Neural cell (in vitro differentiated cells): ENCODE measurements at regions not wholly inside any gene's neighbourhood (a gene's known extent, or its start where the extent isn't known, plus 50 kb on each side); places are given as distances from the start of the nearest gene placed in this dataset.

Experiments used
- H2AFZ ChIP-seq: fragments of 200-600, 300-800 bp; sonication (generic), shearing (Covaris generic); 2 replicates; pipeline ENCODE4 v1.6.0; 2014; ENCODE audit warnings: low read depth, mild to moderate bottlenecking, antibody characterized with exemption, low read length, moderate library complexity
- H3F3A ChIP-seq: fragments of 200-600 bp; shearing (Covaris generic); 2 replicates; pipeline ENCODE4 v1.6.1; 2016; ENCODE audit warnings: mild to moderate bottlenecking, moderate library complexity, mixed read lengths, antibody characterized with exemption, low read length; ENCODE audit not compliant: insufficient read depth, poor library complexity, severe bottlenecking
- H3K27ac ChIP-seq: fragments of 200-600, 300-800 bp; sonication (generic), shearing (Covaris generic); 2 replicates; pipeline ENCODE4 v1.5.1; 2014; ENCODE audit warnings: mild to moderate bottlenecking, low read length, moderate library complexity
- H3K27me3 ChIP-seq: fragments of 300-800, 200-600 bp; sonication (generic), shearing (Covaris generic); 2 replicates; pipeline ENCODE4 v1.6.0; 2014; ENCODE audit warnings: mild to moderate bottlenecking, low read depth, low read length, moderate library complexity; ENCODE audit not compliant: insufficient read depth
- H3K36me3 ChIP-seq: fragments of 300-800, 200-600 bp; sonication (generic), shearing (Covaris generic); 2 replicates; pipeline ENCODE4 v1.5.1; 2014; ENCODE audit warnings: mild to moderate bottlenecking, antibody characterized with exemption, low read length, moderate library complexity; ENCODE audit not compliant: insufficient read depth
- H3K4me2 ChIP-seq: fragments of 300-800, 200-600 bp; sonication (generic), shearing (Covaris generic); 2 replicates; pipeline ENCODE4 v1.6.0; 2014; ENCODE audit warnings: mild to moderate bottlenecking, low read length
- H3K4me3 ChIP-seq: fragments of 300-800, 200-600 bp; sonication (generic), shearing (Covaris generic); 2 replicates; pipeline ENCODE4 v1.5.1; 2014; ENCODE audit warnings: mild to moderate bottlenecking, low read length, moderate library complexity
- H3K79me2 ChIP-seq: fragments of 200-600 bp; shearing (Covaris generic); replicated peaks from 2 replicates; pipeline ENCODE4 v1.6.0; 2014; ENCODE audit warnings: mild to moderate bottlenecking, low read length, moderate library complexity; ENCODE audit not compliant: insufficient read depth
- H3K9ac ChIP-seq: fragments of 300-800, 200-600 bp; sonication (generic), shearing (Covaris generic); 2 replicates; pipeline ENCODE4 v1.6.1; 2016; ENCODE audit warnings: mild to moderate bottlenecking, low read length, mixed read lengths
- H3K9me2 ChIP-seq: fragments of 200-600 bp; shearing (Covaris generic); 2 replicates; pipeline ENCODE4 v1.6.1; 2016; ENCODE audit warnings: mild to moderate bottlenecking, low read length, mixed read lengths; ENCODE audit not compliant: insufficient read depth
- H3K9me3 ChIP-seq: fragments of 200-600, 300-800 bp; sonication (generic), shearing (Covaris generic); 2 replicates; pipeline ENCODE4 v1.6.1; 2016; ENCODE audit warnings: mild to moderate bottlenecking, mixed run types, low read length, moderate library complexity, mixed read lengths
- H4K20me1 ChIP-seq: fragments of 200-600 bp; shearing (Covaris generic); 2 replicates; pipeline ENCODE4 v1.6.1; 2016; ENCODE audit warnings: mild to moderate bottlenecking, mixed run types; ENCODE audit not compliant: insufficient read depth
- CTCF ChIP-seq: fragments of 450-650 bp; IDR thresholded peaks from 2 replicates; pipeline ENCODE4 v1.5.1; 2014; ENCODE audit warnings: antibody characterized with exemption, mild to moderate bottlenecking, moderate library complexity; ENCODE audit not compliant: poor library complexity, severe bottlenecking
- EP300 ChIP-seq: fragments of 450-650 bp; conservative IDR thresholded peaks from 2 replicates; pipeline ENCODE4 v1.6.1; 2014; ENCODE audit warnings: antibody characterized with exemption, mild to moderate bottlenecking, moderate library complexity; ENCODE audit not compliant: poor library complexity, severe bottlenecking
- EZH2 ChIP-seq: fragments of 200-600, 300-800 bp; shearing (Covaris generic), sonication (generic); IDR thresholded peaks from 2 replicates; pipeline ENCODE4 v1.6.1; 2014; ENCODE audit warnings: antibody characterized with exemption, low read length, borderline replicate concordance, mild to moderate bottlenecking; ENCODE audit not compliant: insufficient read depth, poor library complexity, severe bottlenecking
- MXI1 ChIP-seq: fragments of 450-650 bp; conservative IDR thresholded peaks from 2 replicates; pipeline ENCODE4 v1.6.1; 2014; ENCODE audit warnings: antibody characterized with exemption, mild to moderate bottlenecking; ENCODE audit not compliant: poor library complexity, severe bottlenecking
- POLR2AphosphoS5 ChIP-seq: IDR thresholded peaks from 2 replicates; pipeline ENCODE4 v1.6.1; 2012
- RAD21 ChIP-seq: fragments of 450-650 bp; conservative IDR thresholded peaks from 2 replicates; pipeline ENCODE4 v1.6.1; 2014; ENCODE audit warnings: antibody characterized with exemption, mild to moderate bottlenecking, moderate library complexity
- REST ChIP-seq: IDR thresholded peaks from 2 replicates; pipeline ENCODE4 v1.6.1; 2012; ENCODE audit warnings: borderline replicate concordance
- TAF1 ChIP-seq: IDR thresholded peaks from 2 replicates; pipeline ENCODE4 v1.6.1; 2012; ENCODE audit warnings: low read depth

- Histone ChIP-seq H3K27ac (no peak overlapping the region), H3F3A (no peaks in the 10 kb centered on the region), H3K79me2 (no peaks in the 10 kb centered on the region), H3K4me3 (no peak overlapping the region), H3K27me3 (no peaks in the 10 kb centered on the region), H3K9me2 (no peaks in the 10 kb centered on the region), H4K20me1 (no peaks in the 10 kb centered on the region), H3K9ac (no peak overlapping the region), H2AFZ (no peak overlapping the region), H3K36me3 (no peaks in the 10 kb centered on the region), H3K9me3 (no peaks in the 10 kb centered on the region), H3K4me2 (no peak overlapping the region)
- TF ChIP-seq EP300, result no peak
- no peak for TF ChIP-seq CTCF
- no peak for TF ChIP-seq REST
- no peak for TF ChIP-seq TAF1
- no peak for TF ChIP-seq RAD21
- TF ChIP-seq POLR2AphosphoS5, result no peak
- no peak for TF ChIP-seq MXI1
Measured at GRCh38 chr18:76668119-76668518, 154.2 kb upstream of the ZNF236 start.

- Histone ChIP-seq H3K4me2 (no peak overlapping the region), H3K27ac (no peak overlapping the region), H3K9me2 (no peaks in the 10 kb centered on the region), H3K79me2 (no peaks in the 10 kb centered on the region), H3K9ac (no peak overlapping the region), H2AFZ (no peak overlapping the region), H3K27me3 (no peaks in the 10 kb centered on the region), H4K20me1 (no peaks in the 10 kb centered on the region), H3K4me3 (no peak overlapping the region), H3F3A (no peaks in the 10 kb centered on the region), H3K9me3 (no peaks in the 10 kb centered on the region), H3K36me3 (no peaks in the 10 kb centered on the region)
- no peak for TF ChIP-seq REST
- TF ChIP-seq EZH2, result no peak
- no peak for TF ChIP-seq EP300
- TF ChIP-seq CTCF, result no peak
- TF ChIP-seq POLR2AphosphoS5, result no peak
- no peak for TF ChIP-seq MXI1
- TF ChIP-seq TAF1, result no peak
Measured at GRCh38 chr18:76667603-76668002, 154.8 kb upstream of the ZNF236 start.
